ENCODE measurements at regions not wholly inside any gene's neighbourhood (a gene's known extent, or its start where the extent isn't known, plus 50 kb on each side); places are given as distances from the start of the nearest gene placed in this dataset.

DNA sequence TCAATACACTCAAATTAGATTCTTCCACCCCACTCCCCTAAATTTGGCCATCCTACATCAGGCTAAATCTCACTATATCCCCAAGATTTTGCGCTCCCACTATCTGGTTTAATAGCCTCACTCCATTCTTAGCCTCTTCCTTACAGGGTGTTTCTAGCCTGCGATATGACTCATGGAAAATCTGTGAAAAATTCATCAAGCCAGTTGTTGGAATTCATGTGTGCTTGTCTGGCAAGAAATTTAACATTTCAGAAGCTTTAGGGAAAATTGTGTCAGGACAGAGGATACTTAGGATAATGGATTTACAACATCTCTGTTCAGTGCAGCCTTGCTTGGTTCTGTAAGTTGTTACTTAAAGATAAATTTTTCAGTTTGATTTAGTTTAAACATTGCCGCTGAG, 1249.9 kb upstream of the AUTS2 start:
- intact Hi-C loops (cut with DNase I), result no loop called here
- no peaks in the 10 kb centered on the region for H3K27me3 ChIP-seq (replicated peaks; ENCODE audit: insufficient read depth)
- no peak overlapping the region for H3K4me3 ChIP-seq
- no peak overlapping the region for H3K27ac ChIP-seq
- WGBS, result 94% methylated on average over 3 of the region's 3 CpGs
- TF ChIP-seq, protein P1, sequence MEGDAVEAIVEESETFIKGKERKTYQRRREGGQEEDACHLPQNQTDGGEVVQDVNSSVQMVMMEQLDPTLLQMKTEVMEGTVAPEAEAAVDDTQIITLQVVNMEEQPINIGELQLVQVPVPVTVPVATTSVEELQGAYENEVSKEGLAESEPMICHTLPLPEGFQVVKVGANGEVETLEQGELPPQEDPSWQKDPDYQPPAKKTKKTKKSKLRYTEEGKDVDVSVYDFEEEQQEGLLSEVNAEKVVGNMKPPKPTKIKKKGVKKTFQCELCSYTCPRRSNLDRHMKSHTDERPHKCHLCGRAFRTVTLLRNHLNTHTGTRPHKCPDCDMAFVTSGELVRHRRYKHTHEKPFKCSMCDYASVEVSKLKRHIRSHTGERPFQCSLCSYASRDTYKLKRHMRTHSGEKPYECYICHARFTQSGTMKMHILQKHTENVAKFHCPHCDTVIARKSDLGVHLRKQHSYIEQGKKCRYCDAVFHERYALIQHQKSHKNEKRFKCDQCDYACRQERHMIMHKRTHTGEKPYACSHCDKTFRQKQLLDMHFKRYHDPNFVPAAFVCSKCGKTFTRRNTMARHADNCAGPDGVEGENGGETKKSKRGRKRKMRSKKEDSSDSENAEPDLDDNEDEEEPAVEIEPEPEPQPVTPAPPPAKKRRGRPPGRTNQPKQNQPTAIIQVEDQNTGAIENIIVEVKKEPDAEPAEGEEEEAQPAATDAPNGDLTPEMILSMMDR (IDR thresholded peaks at IDR 0.05), result no peak
- TF ChIP-seq POLR2A (IDR thresholded peaks at IDR 0.05) (no peak), POLR2AphosphoS5 (IDR thresholded peaks at IDR 0.05) (no peak)
- no peaks in the 10 kb centered on the region for H3K4me1 ChIP-seq (replicated peaks)
- H3K9me3 ChIP-seq, result no peaks in the 10 kb centered on the region
- DNase-seq (ENCODE audit: low spot score), result no peak
- H3K36me3 ChIP-seq, result no peaks in the 10 kb centered on the region

DNA sequence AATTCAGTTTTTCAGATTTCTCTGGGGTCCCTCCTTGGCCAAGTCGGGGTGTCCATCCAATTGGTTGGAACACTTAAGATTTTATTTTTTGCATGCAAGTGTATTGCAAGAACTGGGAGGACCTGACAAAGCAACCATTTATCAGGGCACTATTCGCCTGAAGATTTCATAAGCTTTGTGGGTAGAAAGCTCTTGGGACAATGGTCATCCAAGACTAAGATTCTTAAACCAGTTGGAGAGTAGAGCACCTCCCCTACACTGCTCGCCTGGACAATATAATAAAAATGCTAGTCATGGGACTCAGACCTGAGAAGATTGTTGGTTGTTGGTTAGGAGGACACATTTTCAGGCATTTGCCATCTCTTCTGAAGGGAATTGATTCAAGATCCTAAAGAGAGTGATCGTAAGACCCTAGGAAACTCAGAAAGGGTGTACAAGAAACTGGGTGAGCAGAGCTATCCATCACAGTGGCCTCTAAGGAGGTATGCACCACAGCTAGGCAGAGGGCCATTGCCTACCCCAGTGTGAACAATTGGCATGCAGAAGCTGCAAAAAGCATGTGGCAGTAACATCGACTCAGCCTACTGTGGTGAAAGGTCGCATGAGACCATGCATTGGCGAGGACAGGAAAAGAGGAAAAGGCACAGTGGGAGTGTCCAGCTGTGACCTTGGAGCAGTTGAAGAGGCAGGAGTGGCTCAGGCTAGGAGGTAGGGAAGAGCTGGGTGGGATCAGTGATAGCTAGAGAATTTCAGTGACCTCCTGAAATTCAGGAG, 1235.3 kb upstream of the AUTS2 start:
- DNase-seq (ENCODE audit: low spot score), result no peak
- WGBS, result 81% methylated on average over 7 of the region's 7 CpGs
- Histone ChIP-seq H3K27me3 (replicated peaks; ENCODE audit: insufficient read depth) (no peaks in the 10 kb centered on the region), H3K4me3 (no peak overlapping the region), H3K36me3 (no peaks in the 10 kb centered on the region), H3K27ac (no peak overlapping the region), H3K4me1 (replicated peaks) (no peaks in the 10 kb centered on the region), H3K9me3 (no peaks in the 10 kb centered on the region)
- intact Hi-C loops (cut with DNase I), result no loop called here
- TF ChIP-seq POLR2AphosphoS5 (IDR thresholded peaks at IDR 0.05), result no peak
- TF ChIP-seq, protein P1 (IDR thresholded peaks at IDR 0.05), result no peak
- no peak for TF ChIP-seq POLR2A (IDR thresholded peaks at IDR 0.05)

DNA sequence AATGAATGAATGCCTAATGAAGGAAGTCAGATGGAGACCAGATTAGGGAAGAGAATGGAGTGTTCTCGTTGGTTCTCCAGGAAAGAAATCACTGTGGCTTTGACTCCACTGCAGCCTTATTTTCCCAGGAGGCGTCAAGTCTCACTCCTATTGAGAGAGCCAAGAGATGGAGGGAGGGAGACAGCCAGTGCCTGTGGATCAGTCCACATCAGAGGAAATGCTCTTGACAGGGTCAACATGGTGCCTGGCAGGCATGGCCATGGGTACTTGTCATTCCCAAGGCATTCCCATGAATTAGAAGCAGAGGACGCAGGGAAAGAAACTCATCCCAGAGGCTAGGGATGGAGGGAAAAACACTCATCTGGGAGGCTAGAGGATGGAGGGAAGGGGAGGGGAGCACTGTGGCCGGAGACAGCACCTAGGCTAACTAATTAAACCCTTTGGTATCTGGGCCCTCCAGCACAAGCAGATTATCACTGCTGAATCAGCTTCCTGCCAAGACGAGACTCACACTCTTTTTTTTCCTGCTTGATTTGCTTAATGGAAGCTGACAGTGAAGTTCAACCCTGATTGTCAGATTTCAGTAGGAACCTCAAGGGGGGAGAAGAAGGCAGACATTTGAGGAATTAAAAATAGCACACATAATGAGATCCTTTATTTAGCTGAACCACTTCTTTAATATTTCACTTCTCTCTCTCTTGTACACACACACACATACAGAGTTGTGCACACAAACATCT, 1233.2 kb upstream of the AUTS2 start:
- DNase-seq (ENCODE audit: low spot score), result no peak
- H3K27me3 ChIP-seq (replicated peaks; ENCODE audit: insufficient read depth), result no peaks in the 10 kb centered on the region
- TF ChIP-seq POLR2AphosphoS5 (IDR thresholded peaks at IDR 0.05), result no peak
- no peak for TF ChIP-seq POLR2A (IDR thresholded peaks at IDR 0.05)
- TF ChIP-seq, protein P1 (IDR thresholded peaks at IDR 0.05), result no peak
- no peaks in the 10 kb centered on the region for H3K36me3 ChIP-seq
- no peaks in the 10 kb centered on the region for H3K4me1 ChIP-seq (replicated peaks)
- no peak overlapping the region for H3K4me3 ChIP-seq
- intact Hi-C loops (cut with DNase I), result no loop called here
- 80% methylated on average over 5 of the region's 5 CpGs for WGBS
- H3K27ac ChIP-seq, result no peak overlapping the region
- H3K9me3 ChIP-seq, result no peaks in the 10 kb centered on the region

DNA sequence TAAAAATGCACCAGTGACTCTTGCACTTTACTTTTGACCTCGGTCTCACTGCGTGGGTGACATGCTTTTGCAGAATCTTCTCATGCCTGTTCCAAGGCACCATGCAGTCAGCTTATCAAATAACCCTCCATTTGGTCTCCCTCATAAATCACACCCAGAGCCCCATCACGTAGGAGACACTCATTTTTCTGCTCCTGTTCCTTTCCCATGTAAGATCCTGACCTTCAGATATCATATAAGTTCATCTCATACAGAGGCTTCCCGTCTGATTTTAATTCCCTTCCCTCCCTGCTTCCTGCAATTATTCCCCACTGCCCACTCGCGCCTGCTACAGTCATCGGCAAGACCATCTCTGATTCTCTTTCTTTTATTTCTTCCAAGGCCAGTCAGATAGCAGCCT, 1226.3 kb upstream of the AUTS2 start:
- H3K27me3 ChIP-seq (replicated peaks; ENCODE audit: insufficient read depth), result no peaks in the 10 kb centered on the region
- no peak overlapping the region for H3K4me3 ChIP-seq
- H3K4me1 ChIP-seq (replicated peaks), result no peaks in the 10 kb centered on the region
- TF ChIP-seq, protein P1 (IDR thresholded peaks at IDR 0.05), result no peak
- no peak for TF ChIP-seq POLR2A (IDR thresholded peaks at IDR 0.05)
- TF ChIP-seq POLR2AphosphoS5 (IDR thresholded peaks at IDR 0.05), result no peak
- no peak overlapping the region for H3K27ac ChIP-seq
- no peaks in the 10 kb centered on the region for H3K36me3 ChIP-seq
- intact Hi-C loops (cut with DNase I), result no loop called here
- WGBS, result 40% methylated on average over 7 of the region's 7 CpGs
- no peaks in the 10 kb centered on the region for H3K9me3 ChIP-seq
- no peak for DNase-seq (ENCODE audit: low spot score)
